Omental fat pad (tissue), 3 donors: ENCODE measurements at regions not wholly inside any gene's neighbourhood (a gene's known extent, or its start where the extent isn't known, plus 50 kb on each side); places are given as distances from the start of the nearest gene placed in this dataset.

Experiments
- ATAC-seq: fragments of 150-250 bp; one replicate; pipeline ENCODE4 v1.9.1; 2016; ENCODE audit warnings: mild to moderate bottlenecking, moderate library complexity; ENCODE audit not compliant: low FRiP score
- DNase-seq: peaks from one replicate; pipeline ENCODE4 v3.0.0-alpha.2; 2019; ENCODE audit warnings: low spot score
- CTCF ChIP-seq, 3 donors: fragments of 450-650 bp; IDR thresholded peaks; one replicate each; pipeline ENCODE4 v1.5.1; 2016 to 2017; ENCODE audit warnings: antibody characterized with exemption in 3 of 3, mild to moderate bottlenecking in 3 of 3, moderate library complexity in 2 of 3

GRCh38 chr7:16989811-16990413, 108.1 kb upstream of the AGR3 start:
- ATAC-seq (peak; percentile 78), DNase-seq (peak; percentile 33)
- no peak for TF ChIP-seq CTCF (IDR thresholded peaks at IDR 0.05)

GRCh38 chr7:16991551-16991950, 109.8 kb upstream of the AGR3 start:
- no peak for TF ChIP-seq CTCF (IDR thresholded peaks at IDR 0.05)
- DNase-seq (no peak), ATAC-seq (no peak)

- TF ChIP-seq CTCF (IDR thresholded peaks at IDR 0.05) = no peak
- ATAC-seq (no peak), DNase-seq (no peak)
Measured at GRCh38 chr7:16993543-16993942, 111.8 kb upstream of the AGR3 start.

- ATAC-seq (no peak), DNase-seq (no peak)
- TF ChIP-seq CTCF (IDR thresholded peaks at IDR 0.05) = no peak
Measured at GRCh38 chr7:16998481-16999051, 116.8 kb upstream of the AGR3 start.

- no peak for ATAC-seq
- TF ChIP-seq CTCF (IDR thresholded peaks at IDR 0.05) = no peak
- DNase-seq = no peak
Measured at GRCh38 chr7:16999541-17000267, 117.9 kb upstream of the AGR3 start.

GRCh38 chr7:17005271-17005670, 123.5 kb upstream of the AGR3 start:
- DNase-seq (no peak), ATAC-seq (no peak)
- TF ChIP-seq CTCF (IDR thresholded peaks at IDR 0.05) = no peak

- TF ChIP-seq CTCF (IDR thresholded peaks at IDR 0.05) = no peak
- DNase-seq (no peak), ATAC-seq (no peak)
Measured at GRCh38 chr7:17007841-17008240, 126.1 kb upstream of the AGR3 start.
